Activated CD4-positive, alpha-beta T cell treated with anti-CD3 and anti-CD28 coated beads for 36 hours (primary cell): ENCODE measurements at regions not wholly inside any gene's neighbourhood (a gene's known extent, or its start where the extent isn't known, plus 50 kb on each side); places are given as distances from the start of the nearest gene placed in this dataset.

Source experiments
- ATAC-seq: fragments of 200-7000 bp; cut with Tn5 transposase; one replicate; pipeline ENCODE4 v1.10.0; 2021; ENCODE audit warnings: mild to moderate bottlenecking, moderate library complexity
- CTCF ChIA-PET: fragments of 350-600 bp; sonication (Branson Sonifier 250); formaldehyde crosslinking; loops from one replicate; lab custom pipeline; 2021; ENCODE audit warnings: antibody characterized with exemption; lab: Charles Lee
- POLR2A ChIA-PET: fragments of 350-600 bp; sonication (Branson Sonifier 250); formaldehyde crosslinking; loops from one replicate; lab custom pipeline; 2021; ENCODE audit warnings: antibody characterized with exemption, inconsistent platforms; lab: Charles Lee
- DNase-seq: peaks from one replicate; pipeline ENCODE4 v3.0.0-alpha.2; 2020
- H3K27ac Mint-ChIP-seq: one replicate; pipeline ENCODE4 v1.8.0; 2021; ENCODE audit warnings: mixed read lengths
- H3K27me3 Mint-ChIP-seq: one replicate; pipeline ENCODE4 v1.8.0; 2021; ENCODE audit warnings: mixed read lengths
- H3K36me3 Mint-ChIP-seq: one replicate; pipeline ENCODE4 v1.8.0; 2021; ENCODE audit warnings: low read depth, mixed read lengths
- H3K4me1 Mint-ChIP-seq: one replicate; pipeline ENCODE4 v1.8.0; 2021; ENCODE audit warnings: mixed read lengths
- H3K4me3 Mint-ChIP-seq: one replicate; pipeline ENCODE4 v1.8.0; 2021; ENCODE audit warnings: mild to moderate bottlenecking, moderate library complexity, mixed read lengths
- H3K9me3 Mint-ChIP-seq: one replicate; pipeline ENCODE4 v1.8.0; 2021; ENCODE audit warnings: low read depth, mixed read lengths
- intact Hi-C, 2 experiments: fragments of 100-400 bp; cut with DNase I in 1 of 2; cut with micrococcal nuclease in 1 of 2; formaldehyde crosslinking; loops; one replicate each; pipeline versions ENCODE4 v1.14.2 to v1.15.1; 2022 to 2024; cut with DNase I, micrococcal nuclease

GRCh38 chr1:82246050-82246449 lies 445.3 kb downstream of the ADGRL2 start:
- intact Hi-C loops = no loop called here
- ATAC-seq (no peak), DNase-seq (no peak)
- Mint-ChIP-seq H3K9me3 (peaks cover 6% of the 10 kb centered on the region), H3K27ac (no peak overlapping the region), H3K4me1 (no peaks in the 10 kb centered on the region), H3K36me3 (no peaks in the 10 kb centered on the region), H3K27me3 (peaks cover 2% of the 10 kb centered on the region), H3K4me3 (no peak overlapping the region)
- ChIA-PET POLR2A (no interaction called here), CTCF (no interaction called here)

GRCh38 chr1:82245345-82246014 lies 444.7 kb downstream of the ADGRL2 start:
- Mint-ChIP-seq H3K27ac (no peak overlapping the region), H3K4me1 (no peaks in the 10 kb centered on the region), H3K9me3 (peaks cover 6% of the 10 kb centered on the region), H3K36me3 (no peaks in the 10 kb centered on the region), H3K4me3 (no peak overlapping the region), H3K27me3 (peaks cover 2% of the 10 kb centered on the region)
- no peak for DNase-seq
- ChIA-PET POLR2A (no interaction called here), CTCF (no interaction called here)
- intact Hi-C loops = no loop called here
- ATAC-seq = no peak

GRCh38 chr1:82240571-82240970 lies 439.8 kb downstream of the ADGRL2 start:
- no peak for ATAC-seq
- no peaks in the 10 kb centered on the region for H3K36me3 Mint-ChIP-seq
- intact Hi-C loops = no loop called here
- DNase-seq = no peak
- peaks cover 2% of the 10 kb centered on the region for H3K27me3 Mint-ChIP-seq
- no peak overlapping the region for H3K27ac Mint-ChIP-seq
- peaks cover 10% of the 10 kb centered on the region for H3K9me3 Mint-ChIP-seq
- ChIA-PET CTCF (no interaction called here), POLR2A (no interaction called here)
- no peaks in the 10 kb centered on the region for H3K4me1 Mint-ChIP-seq
- H3K4me3 Mint-ChIP-seq = no peak overlapping the region

- Mint-ChIP-seq H3K4me3 (no peak overlapping the region), H3K36me3 (no peaks in the 10 kb centered on the region), H3K27me3 (no peaks in the 10 kb centered on the region), H3K4me1 (no peaks in the 10 kb centered on the region), H3K27ac (no peak overlapping the region), H3K9me3 (peaks cover 6% of the 10 kb centered on the region)
- DNase-seq (no peak), ATAC-seq (no peak)
- ChIA-PET CTCF (interaction anchor here (0.6 kb wide), 1 partner anchor 532 kb away, joined by 3 read pairs; no protein-coding TSS in a partner anchor), POLR2A (no interaction called here)
- intact Hi-C loops = no loop called here
Measured at GRCh38 chr1:82230667-82231066, 429.9 kb downstream of the ADGRL2 start.

GRCh38 chr1:82227306-82228095 lies 426.8 kb downstream of the ADGRL2 start:
- Mint-ChIP-seq H3K36me3 (no peaks in the 10 kb centered on the region), H3K27ac (no peak overlapping the region), H3K9me3 (no peaks in the 10 kb centered on the region), H3K4me1 (no peaks in the 10 kb centered on the region), H3K27me3 (no peaks in the 10 kb centered on the region), H3K4me3 (no peak overlapping the region)
- ATAC-seq (no peak), DNase-seq (no peak)
- POLR2A ChIA-PET = no interaction called here
- CTCF ChIA-PET = no interaction called here
- intact Hi-C loops = no loop called here

GRCh38 chr1:82226186-82226505 lies 425.4 kb downstream of the ADGRL2 start:
- H3K27ac Mint-ChIP-seq = no peak overlapping the region
- no peaks in the 10 kb centered on the region for H3K9me3 Mint-ChIP-seq
- H3K36me3 Mint-ChIP-seq = no peaks in the 10 kb centered on the region
- ChIA-PET CTCF (no interaction called here), POLR2A (no interaction called here)
- H3K4me1 Mint-ChIP-seq = no peaks in the 10 kb centered on the region
- H3K27me3 Mint-ChIP-seq = no peaks in the 10 kb centered on the region
- intact Hi-C loops = no loop called here
- no peak overlapping the region for H3K4me3 Mint-ChIP-seq
- no peak for ATAC-seq
- DNase-seq = no peak

GRCh38 chr1:82225421-82226185 lies 424.9 kb downstream of the ADGRL2 start:
- ChIA-PET CTCF (no interaction called here), POLR2A (no interaction called here)
- H3K4me1 Mint-ChIP-seq = no peaks in the 10 kb centered on the region
- DNase-seq = no peak
- H3K4me3 Mint-ChIP-seq = no peak overlapping the region
- intact Hi-C loops = no loop called here
- no peaks in the 10 kb centered on the region for H3K9me3 Mint-ChIP-seq
- no peak for ATAC-seq
- H3K27me3 Mint-ChIP-seq = no peaks in the 10 kb centered on the region
- no peaks in the 10 kb centered on the region for H3K36me3 Mint-ChIP-seq
- H3K27ac Mint-ChIP-seq = no peak overlapping the region

GRCh38 chr1:82223091-82223490 lies 422.4 kb downstream of the ADGRL2 start:
- ChIA-PET POLR2A (no interaction called here), CTCF (no interaction called here)
- no peaks in the 10 kb centered on the region for H3K36me3 Mint-ChIP-seq
- no peak overlapping the region for H3K4me3 Mint-ChIP-seq
- no peak overlapping the region for H3K27ac Mint-ChIP-seq
- no peaks in the 10 kb centered on the region for H3K4me1 Mint-ChIP-seq
- intact Hi-C loops = no loop called here
- H3K9me3 Mint-ChIP-seq = no peaks in the 10 kb centered on the region
- H3K27me3 Mint-ChIP-seq = no peaks in the 10 kb centered on the region
- no peak for DNase-seq
- no peak for ATAC-seq

- ChIA-PET CTCF (no interaction called here), POLR2A (no interaction called here)
- H3K27me3 Mint-ChIP-seq = no peaks in the 10 kb centered on the region
- no peaks in the 10 kb centered on the region for H3K4me1 Mint-ChIP-seq
- H3K36me3 Mint-ChIP-seq = no peaks in the 10 kb centered on the region
- ATAC-seq (no peak), DNase-seq (no peak)
- H3K9me3 Mint-ChIP-seq = no peaks in the 10 kb centered on the region
- H3K27ac Mint-ChIP-seq = no peak overlapping the region
- intact Hi-C loops = no loop called here
- H3K4me3 Mint-ChIP-seq = no peak overlapping the region
Measured at GRCh38 chr1:82221721-82222120, 421.0 kb downstream of the ADGRL2 start.

- DNase-seq = no peak
- ATAC-seq = no peak
- H3K27ac Mint-ChIP-seq = no peak overlapping the region
- H3K36me3 Mint-ChIP-seq = no peaks in the 10 kb centered on the region
- POLR2A ChIA-PET = no interaction called here
- no peak overlapping the region for H3K4me3 Mint-ChIP-seq
- no peaks in the 10 kb centered on the region for H3K9me3 Mint-ChIP-seq
- H3K4me1 Mint-ChIP-seq = no peaks in the 10 kb centered on the region
- H3K27me3 Mint-ChIP-seq = no peaks in the 10 kb centered on the region
- intact Hi-C loops = no loop called here
- CTCF ChIA-PET = no interaction called here
Measured at GRCh38 chr1:82220754-82221153, 420.0 kb downstream of the ADGRL2 start.

GRCh38 chr1:82219841-82220240 lies 419.1 kb downstream of the ADGRL2 start:
- no peak for DNase-seq
- CTCF ChIA-PET = no interaction called here
- no peak for ATAC-seq
- intact Hi-C loops = no loop called here
- Mint-ChIP-seq H3K4me1 (no peaks in the 10 kb centered on the region), H3K9me3 (no peaks in the 10 kb centered on the region), H3K4me3 (no peak overlapping the region), H3K27me3 (no peaks in the 10 kb centered on the region), H3K27ac (no peak overlapping the region), H3K36me3 (no peaks in the 10 kb centered on the region)
- POLR2A ChIA-PET = no interaction called here

GRCh38 chr1:82218846-82219245 lies 418.1 kb downstream of the ADGRL2 start:
- Mint-ChIP-seq H3K4me1 (no peaks in the 10 kb centered on the region), H3K27ac (no peak overlapping the region), H3K4me3 (no peak overlapping the region), H3K27me3 (no peaks in the 10 kb centered on the region), H3K9me3 (no peaks in the 10 kb centered on the region), H3K36me3 (no peaks in the 10 kb centered on the region)
- CTCF ChIA-PET = no interaction called here
- POLR2A ChIA-PET = no interaction called here
- DNase-seq (no peak), ATAC-seq (no peak)
- intact Hi-C loops = no loop called here
